ENCODE measurements at regions not wholly inside any gene's neighbourhood (a gene's known extent, or its start where the extent isn't known, plus 50 kb on each side); places are given as distances from the start of the nearest gene placed in this dataset.
A peak's percentile ranks its signal among the peaks of the same experiment; 100 is the strongest.

GRCh38 chr1:177784936-177785335 is 184.9 kb downstream of the SEC16B start:
- no peak for DNase-seq

- no peak for DNase-seq
Measured at GRCh38 chr1:177784409-177784808, 185.4 kb downstream of the SEC16B start.

GRCh38 chr1:177783051-177783450 is 186.8 kb downstream of the SEC16B start:
- DNase-seq = no peak

- peak; percentile 57 to 71 for DNase-seq
Measured at GRCh38 chr1:177780096-177780700, 189.7 kb downstream of the SEC16B start.

- no peak for DNase-seq
Measured at GRCh38 chr1:177779166-177779965, 190.5 kb downstream of the SEC16B start.

GRCh38 chr1:177775924-177776323 is 193.9 kb downstream of the SEC16B start:
- DNase-seq = no peak

GRCh38 chr1:177772386-177772960 is 197.4 kb downstream of the SEC16B start:
- DNase-seq = no peak

- DNase-seq = no peak
Measured at GRCh38 chr1:177771688-177772087, 198.2 kb downstream of the SEC16B start.

- DNase-seq = no peak
Measured at GRCh38 chr1:177770096-177770495, 199.8 kb downstream of the SEC16B start.

- no peak for DNase-seq
Measured at GRCh38 chr1:177755851-177756560, 213.9 kb downstream of the SEC16B start.

GRCh38 chr1:177754603-177755002 is 215.3 kb downstream of the SEC16B start:
- DNase-seq = no peak

- no peak for DNase-seq
Measured at GRCh38 chr1:177753655-177754054, 216.2 kb downstream of the SEC16B start.

- no peak for DNase-seq
Measured at GRCh38 chr1:177748080-177748801, 221.6 kb downstream of the SEC16B start.

GRCh38 chr1:177746155-177746554 is 223.7 kb downstream of the SEC16B start:
- DNase-seq = no peak

- DNase-seq = no peak
Measured at GRCh38 chr1:177744906-177745305, 225.0 kb downstream of the SEC16B start.

- DNase-seq = no peak
Measured at GRCh38 chr1:177741476-177741875, 228.4 kb downstream of the SEC16B start.

GRCh38 chr1:177739780-177740179 is 230.1 kb downstream of the SEC16B start:
- no peak for DNase-seq

- no peak for DNase-seq
Measured at GRCh38 chr1:177737456-177737855, 232.4 kb downstream of the SEC16B start.

GRCh38 chr1:177732178-177732577 is 237.7 kb downstream of the SEC16B start:
- no peak for DNase-seq

- DNase-seq = no peak
Measured at GRCh38 chr1:177729646-177730045, 240.2 kb downstream of the SEC16B start.

GRCh38 chr1:177723533-177723932 is 246.3 kb downstream of the SEC16B start:
- DNase-seq = no peak

- no peak for DNase-seq
Measured at GRCh38 chr1:177710696-177711620, 258.9 kb downstream of the SEC16B start.
